ENCODE measurements at regions not wholly inside any gene's neighbourhood (a gene's known extent, or its start where the extent isn't known, plus 50 kb on each side); places are given as distances from the start of the nearest gene placed in this dataset.

GRCh38 chr10:108393089-108393488, 1228.6 kb upstream of the SORCS1 start:
- H3K27me3 ChIP-seq (ENCODE audit: insufficient read depth, low read depth) = no peaks in the 10 kb centered on the region
- no peak overlapping the region for H3K27ac ChIP-seq
- no peaks in the 10 kb centered on the region for H3K79me2 ChIP-seq (ENCODE audit: insufficient read depth, low read depth)
- no peak for TF ChIP-seq CTCF (conservative IDR thresholded peaks at IDR 0.05; ENCODE audit: low read depth, low read length)
- no peak overlapping the region for H3K4me2 ChIP-seq
- H3K36me3 ChIP-seq (ENCODE audit: insufficient read depth) = no peaks in the 10 kb centered on the region
- no peak overlapping the region for H3K4me3 ChIP-seq (IDR thresholded peaks at IDR 0.05; ENCODE audit: insufficient read depth, low read depth, low read length)
- no peaks in the 10 kb centered on the region for H3K4me1 ChIP-seq (ENCODE audit: low read depth, poor library complexity, severe bottlenecking)
- no peaks in the 10 kb centered on the region for H4K20me1 ChIP-seq (ENCODE audit: insufficient read depth)
- H2AFZ ChIP-seq (ENCODE audit: low read depth) = no peak overlapping the region
- H3K9ac ChIP-seq = no peak overlapping the region

- H3K4me3 ChIP-seq (IDR thresholded peaks at IDR 0.05; ENCODE audit: insufficient read depth, low read depth, low read length) = no peak overlapping the region
- TF ChIP-seq CTCF (conservative IDR thresholded peaks at IDR 0.05; ENCODE audit: low read depth, low read length) = no peak
Measured at GRCh38 chr10:108392286-108392685, 1227.8 kb upstream of the SORCS1 start.

GRCh38 chr10:108388706-108389105, 1224.2 kb upstream of the SORCS1 start:
- H4K20me1 ChIP-seq (ENCODE audit: insufficient read depth) = no peaks in the 10 kb centered on the region
- H3K9ac ChIP-seq = no peak overlapping the region
- H3K27me3 ChIP-seq (ENCODE audit: insufficient read depth, low read depth) = no peaks in the 10 kb centered on the region
- no peak overlapping the region for H3K27ac ChIP-seq
- no peak for TF ChIP-seq CTCF (conservative IDR thresholded peaks at IDR 0.05; ENCODE audit: low read depth, low read length)
- H3K36me3 ChIP-seq (ENCODE audit: insufficient read depth) = no peaks in the 10 kb centered on the region
- no peak overlapping the region for H2AFZ ChIP-seq (ENCODE audit: low read depth)
- no peak overlapping the region for H3K4me2 ChIP-seq
- H3K4me1 ChIP-seq (ENCODE audit: low read depth, poor library complexity, severe bottlenecking) = no peaks in the 10 kb centered on the region
- no peak overlapping the region for H3K4me3 ChIP-seq (IDR thresholded peaks at IDR 0.05; ENCODE audit: insufficient read depth, low read depth, low read length)
- no peaks in the 10 kb centered on the region for H3K79me2 ChIP-seq (ENCODE audit: insufficient read depth, low read depth)

More at GRCh38 chr10:108392286-108392685, 1227.8 kb upstream of the SORCS1 start:
- Histone ChIP-seq H3K9ac (no peak overlapping the region), H3K27me3 (ENCODE audit: insufficient read depth, low read depth) (no peaks in the 10 kb centered on the region), H3K4me2 (no peak overlapping the region), H3K4me1 (ENCODE audit: low read depth, poor library complexity, severe bottlenecking) (no peaks in the 10 kb centered on the region), H4K20me1 (ENCODE audit: insufficient read depth) (no peaks in the 10 kb centered on the region), H2AFZ (ENCODE audit: low read depth) (no peak overlapping the region), H3K27ac (no peak overlapping the region), H3K79me2 (ENCODE audit: insufficient read depth, low read depth) (no peaks in the 10 kb centered on the region), H3K36me3 (ENCODE audit: insufficient read depth) (no peaks in the 10 kb centered on the region)

- H2AFZ ChIP-seq (ENCODE audit: low read depth) = no peak overlapping the region
- H4K20me1 ChIP-seq (ENCODE audit: insufficient read depth) = no peaks in the 10 kb centered on the region
- no peaks in the 10 kb centered on the region for H3K4me1 ChIP-seq (ENCODE audit: low read depth, poor library complexity, severe bottlenecking)
- H3K27me3 ChIP-seq (ENCODE audit: insufficient read depth, low read depth) = no peaks in the 10 kb centered on the region
- no peak overlapping the region for H3K4me3 ChIP-seq (IDR thresholded peaks at IDR 0.05; ENCODE audit: insufficient read depth, low read depth, low read length)
- no peak for TF ChIP-seq CTCF (conservative IDR thresholded peaks at IDR 0.05; ENCODE audit: low read depth, low read length)
- no peaks in the 10 kb centered on the region for H3K36me3 ChIP-seq (ENCODE audit: insufficient read depth)
- H3K4me2 ChIP-seq = no peak overlapping the region; the same call in 1 of the 2 replicates
- no peak overlapping the region for H3K9ac ChIP-seq
- no peaks in the 10 kb centered on the region for H3K79me2 ChIP-seq (ENCODE audit: insufficient read depth, low read depth)
- no peak overlapping the region for H3K27ac ChIP-seq
Measured at GRCh38 chr10:108385963-108386362, 1221.5 kb upstream of the SORCS1 start.

Measured in KMS-11 (cell line).